ENCODE measurements at regions not wholly inside any gene's neighbourhood (a gene's known extent, or its start where the extent isn't known, plus 50 kb on each side); places are given as distances from the start of the nearest gene placed in this dataset.

GRCh38 chr6:124901084-124901483 lies 61.2 kb upstream of the RNF217 start:
- ATAC-seq (no peak), FAIRE-seq (no peak), DNase-seq (no peak)
- Histone ChIP-seq H3K36me3 (no peaks in the 10 kb centered on the region), H3K9me3 (no peaks in the 10 kb centered on the region), H3K27me3 (no peaks in the 10 kb centered on the region), H3K4me3 (no peak overlapping the region), H3K4me1 (no peaks in the 10 kb centered on the region), H3K27ac (no peak overlapping the region)
- intact Hi-C loops (cut with DNase I) = no loop called here
- no peak for TF ChIP-seq CTCF (IDR thresholded peaks at IDR 0.05)

- H3K36me3 ChIP-seq = no peaks in the 10 kb centered on the region
These were observed 58.4 kb upstream of the RNF217 start for GRCh38 chr6:124903797-124904196.

GRCh38 chr6:124907596-124907995 lies 54.6 kb upstream of the RNF217 start:
- Histone ChIP-seq H3K9me3 (no peaks in the 10 kb centered on the region), H3K27me3 (no peaks in the 10 kb centered on the region), H3K4me3 (no peak overlapping the region), H3K27ac (no peak overlapping the region), H3K36me3 (no peaks in the 10 kb centered on the region), H3K4me1 (no peaks in the 10 kb centered on the region)
- WGBS, 2 donors = 93 to 96% methylated on average over 1 of the region's 1 CpG
- DNase-seq = no peak
- intact Hi-C loops (cut with DNase I) = no loop called here
- no peak for FAIRE-seq
- no peak for ATAC-seq
- TF ChIP-seq CTCF (IDR thresholded peaks at IDR 0.05) = no peak

More at GRCh38 chr6:124903797-124904196, 58.4 kb upstream of the RNF217 start:
- Histone ChIP-seq H3K4me1 (no peaks in the 10 kb centered on the region), H3K9me3 (no peaks in the 10 kb centered on the region), H3K27me3 (no peaks in the 10 kb centered on the region), H3K27ac (no peak overlapping the region), H3K4me3 (no peak overlapping the region)
- intact Hi-C loops (cut with DNase I) = no loop called here
- no peak for FAIRE-seq
- ATAC-seq = no peak
- TF ChIP-seq CTCF (IDR thresholded peaks at IDR 0.05) = no peak
- no peak for DNase-seq
